ENCODE measurements at regions not wholly inside any gene's neighbourhood (a gene's known extent, or its start where the extent isn't known, plus 50 kb on each side); places are given as distances from the start of the nearest gene placed in this dataset.

- Mint-ChIP-seq H3K27ac (peak overlapping the region; percentile 28), H3K9me3 (peaks cover 4% of the 10 kb centered on the region; the same call in 1 of the 2 replicates), H3K4me3 (0 out of 2 replicates have a peak overlapping the region, but pooled peaks have one; percentile 16), H3K4me1 (peaks cover 61% of the 10 kb centered on the region), H3K36me3 (no peaks in the 10 kb centered on the region), H3K27me3 (ENCODE audit: low read depth) (peaks cover 60% of the 10 kb centered on the region)
- POLR2A ChIA-PET: no interaction called here
- TF ChIP-seq TEAD1 (CRISPR knock-in tag; IDR thresholded peaks at IDR 0.05) (peak; percentile 51; the same call in 1 of the 2 replicates), E2F1 (CRISPR knock-in tag; IDR thresholded peaks at IDR 0.05) (no peak), FOXP1 (CRISPR knock-in tag; IDR thresholded peaks at IDR 0.05; ENCODE audit: borderline replicate concordance) (no peak), TP53 (CRISPR knock-in tag; IDR thresholded peaks at IDR 0.05) (no peak), MAX (CRISPR knock-in tag; IDR thresholded peaks at IDR 0.05) (peak; percentile 51; the same call in 1 of the 2 replicates), ZNF281 (CRISPR knock-in tag; IDR thresholded peaks at IDR 0.05) (0 out of 2 replicates have a peak, but pooled peaks have one; percentile 42), ZNF416 (CRISPR knock-in tag; IDR thresholded peaks at IDR 0.05) (no peak), SOX15 (CRISPR knock-in tag; IDR thresholded peaks at IDR 0.05) (no peak), CBFB (CRISPR knock-in tag; IDR thresholded peaks at IDR 0.05; ENCODE audit: low read depth) (no peak)
- CTCF ChIA-PET: interaction anchor here (1.0 to 2.1 kb wide), 9 partner anchors 11 to 372 kb away, joined by 3 to 11 read pairs (median 4); no protein-coding TSS in a partner anchor
- DNase-seq (ENCODE audit: low spot score) (no peak), ATAC-seq (peak; percentile 78)
Measured at GRCh38 chr17:73827627-73828291, 183.5 kb upstream of the SDK2 start.

GRCh38 chr17:73829676-73830280 is 185.5 kb upstream of the SDK2 start:
- ATAC-seq (peak; percentile 14; the same call in 1 of the 2 replicates), DNase-seq (ENCODE audit: low spot score) (no peak)
- ChIA-PET POLR2A (no interaction called here), CTCF (no interaction called here)
- H3K4me1 Mint-ChIP-seq: peaks cover 49% of the 10 kb centered on the region
- no peaks in the 10 kb centered on the region for H3K36me3 Mint-ChIP-seq
- no peak overlapping the region for H3K4me3 Mint-ChIP-seq
- peaks cover 4% of the 10 kb centered on the region; the same call in 1 of the 2 replicates for H3K9me3 Mint-ChIP-seq
- H3K27ac Mint-ChIP-seq: no peak overlapping the region
- peaks cover 45% of the 10 kb centered on the region for H3K27me3 Mint-ChIP-seq (ENCODE audit: low read depth)
- TF ChIP-seq AFF4 (CRISPR knock-in tag; IDR thresholded peaks at IDR 0.05; ENCODE audit: borderline replicate concordance): no peak
- TF ChIP-seq SMAD4 (CRISPR knock-in tag; IDR thresholded peaks at IDR 0.05): no peak
- TF ChIP-seq JUN (CRISPR knock-in tag; IDR thresholded peaks at IDR 0.05): no peak
- TF ChIP-seq E2F4 (CRISPR knock-in tag; IDR thresholded peaks at IDR 0.05; ENCODE audit: borderline replicate concordance, low read depth): no peak
- TF ChIP-seq NFATC4 (CRISPR knock-in tag; IDR thresholded peaks at IDR 0.05): no peak
- TF ChIP-seq FOXK1 (CRISPR knock-in tag; IDR thresholded peaks at IDR 0.05): no peak
- TF ChIP-seq CBFB (CRISPR knock-in tag; IDR thresholded peaks at IDR 0.05; ENCODE audit: low read depth): no peak
- no peak for TF ChIP-seq NR2C2 (CRISPR knock-in tag; IDR thresholded peaks at IDR 0.05)
- no peak for TF ChIP-seq ZNF425 (CRISPR knock-in tag; conservative IDR thresholded peaks at IDR 0.05)
- TF ChIP-seq FOXP4 (CRISPR knock-in tag; IDR thresholded peaks at IDR 0.05): no peak
